WTC11 (cell line): ENCODE measurements at regions not wholly inside any gene's neighbourhood (a gene's known extent, or its start where the extent isn't known, plus 50 kb on each side); places are given as distances from the start of the nearest gene placed in this dataset.

Source experiments
- ATAC-seq: fragments of 200-7000 bp; cut with Tn5 transposase; 2 replicates; pipeline ENCODE4 v1.10.0; 2021; ENCODE audit warnings: mild to moderate bottlenecking, moderate library complexity
- CTCF ChIA-PET: fragments of 300-600 bp; sonication (Branson Sonifier 250); formaldehyde crosslinking; loops from one replicate; lab custom pipeline; 2021; ENCODE audit warnings: antibody characterized with exemption; lab: Charles Lee
- POLR2A ChIA-PET: fragments of 350-600 bp; sonication (Branson Sonifier 250); formaldehyde crosslinking; loops from one replicate; lab custom pipeline; 2021; ENCODE audit warnings: antibody characterized with exemption; lab: Charles Lee
- DNase-seq: peaks from one replicate; pipeline ENCODE4 v3.0.0; 2021; ENCODE audit warnings: low spot score
- H3K27ac Mint-ChIP-seq: 2 replicates; pipeline ENCODE4 v1.8.0; 2021; ENCODE audit warnings: mixed read lengths
- H3K27me3 Mint-ChIP-seq: 2 replicates; pipeline ENCODE4 v1.8.0; 2021; ENCODE audit warnings: low read depth, mild to moderate bottlenecking, moderate library complexity, mixed read lengths
- H3K36me3 Mint-ChIP-seq: 2 replicates; pipeline ENCODE4 v1.8.0; 2021; ENCODE audit warnings: mixed read lengths
- H3K4me1 Mint-ChIP-seq: 2 replicates; pipeline ENCODE4 v1.8.0; 2022; ENCODE audit warnings: mixed read lengths
- H3K4me3 Mint-ChIP-seq: 2 replicates; pipeline ENCODE4 v1.8.0; 2021; ENCODE audit warnings: mild to moderate bottlenecking, moderate library complexity, mixed read lengths
- H3K9me3 Mint-ChIP-seq: 2 replicates; pipeline ENCODE4 v1.8.0; 2021; ENCODE audit warnings: mixed read lengths
- ATF1 ChIP-seq: sonication (generic); formaldehyde crosslinking; IDR thresholded peaks from 2 replicates; pipeline ENCODE4 v1.8.1; 2023; ENCODE audit warnings: mild to moderate bottlenecking, moderate library complexity, missing genetic modification reagents
- CBFB ChIP-seq: sonication (generic); formaldehyde crosslinking; IDR thresholded peaks from 2 replicates; pipeline ENCODE4 v1.8.1; 2022; ENCODE audit warnings: mild to moderate bottlenecking, low read depth, missing genetic modification reagents
- NFATC4 ChIP-seq: fragments of 250-450 bp; sonication (Bioruptor Pico); IDR thresholded peaks from 2 replicates; pipeline ENCODE4 v1.9.0; 2021; ENCODE audit warnings: mild to moderate bottlenecking
- NR2C2 ChIP-seq: sonication (generic); formaldehyde crosslinking; IDR thresholded peaks from 2 replicates; pipeline ENCODE4 v1.8.0; 2022; ENCODE audit warnings: mild to moderate bottlenecking, missing genetic modification reagents
- NR3C1 ChIP-seq: sonication (generic); formaldehyde crosslinking; conservative IDR thresholded peaks from 2 replicates; pipeline ENCODE4 v1.8.1; 2023; ENCODE audit warnings: low read depth, mild to moderate bottlenecking, missing genetic modification reagents
- PRRX2 ChIP-seq: fragments of 250-450 bp; sonication (Bioruptor Pico); IDR thresholded peaks from 2 replicates; pipeline ENCODE4 v1.8.0; 2021; ENCODE audit warnings: mild to moderate bottlenecking
- SMAD3 ChIP-seq: sonication (generic); formaldehyde crosslinking; IDR thresholded peaks from 2 replicates; pipeline ENCODE4 v1.8.0; 2022; ENCODE audit warnings: missing genetic modification reagents, mild to moderate bottlenecking, borderline replicate concordance
- TEAD4 ChIP-seq: sonication (generic); formaldehyde crosslinking; IDR thresholded peaks from 2 replicates; pipeline ENCODE4 v1.8.0; 2022; ENCODE audit warnings: mild to moderate bottlenecking, missing genetic modification reagents
- ZNF138 ChIP-seq: sonication (generic); formaldehyde crosslinking; conservative IDR thresholded peaks from 2 replicates; pipeline ENCODE4 v1.8.1; 2022; ENCODE audit warnings: mild to moderate bottlenecking, moderate library complexity, missing genetic modification reagents
- ZNF317 ChIP-seq: sonication (generic); formaldehyde crosslinking; IDR thresholded peaks from 2 replicates; pipeline ENCODE4 v1.8.1; 2023; ENCODE audit warnings: low read depth, mild to moderate bottlenecking, moderate library complexity, missing genetic modification reagents, borderline replicate concordance
- ZNF416 ChIP-seq: fragments of 250-450 bp; sonication (Bioruptor Pico); IDR thresholded peaks from 2 replicates; pipeline ENCODE4 v1.9.0; 2021; ENCODE audit warnings: mild to moderate bottlenecking, inconsistent platforms
- TF ChIP-seq, protein P1 (sequence below): sonication (generic); formaldehyde crosslinking; conservative IDR thresholded peaks from 2 replicates; pipeline ENCODE4 v1.8.1; 2023; ENCODE audit warnings: mild to moderate bottlenecking, low read depth, missing genetic modification reagents, moderate library complexity
- TF ChIP-seq, protein P2 (sequence below): sonication (generic); formaldehyde crosslinking; IDR thresholded peaks from 2 replicates; pipeline ENCODE4 v1.8.1; 2023; ENCODE audit warnings: mild to moderate bottlenecking, missing genetic modification reagents
- TF ChIP-seq, protein P3 (sequence below): sonication (generic); formaldehyde crosslinking; IDR thresholded peaks from 2 replicates; pipeline ENCODE4 v1.8.1; 2022; ENCODE audit warnings: low read depth, mild to moderate bottlenecking, moderate library complexity, missing genetic modification reagents, borderline replicate concordance
- TF ChIP-seq, protein P4 (sequence below): sonication (generic); formaldehyde crosslinking; IDR thresholded peaks from 2 replicates; pipeline ENCODE4 v1.8.0; 2022; ENCODE audit warnings: mild to moderate bottlenecking, missing genetic modification reagents
- TF ChIP-seq, protein P5 (sequence below): sonication (generic); formaldehyde crosslinking; IDR thresholded peaks from 2 replicates; pipeline ENCODE4 v1.8.1; 2023; ENCODE audit warnings: mild to moderate bottlenecking, moderate library complexity, missing genetic modification reagents
- TF ChIP-seq, protein P6 (sequence below): sonication (generic); formaldehyde crosslinking; IDR thresholded peaks from 2 replicates; pipeline ENCODE4 v1.8.0; 2023; ENCODE audit warnings: missing genetic modification reagents, mild to moderate bottlenecking, borderline replicate concordance
- TF ChIP-seq, protein P7 (sequence below): sonication (generic); formaldehyde crosslinking; IDR thresholded peaks from 2 replicates; pipeline ENCODE4 v1.8.0; 2022; ENCODE audit warnings: missing genetic modification reagents

DNA sequence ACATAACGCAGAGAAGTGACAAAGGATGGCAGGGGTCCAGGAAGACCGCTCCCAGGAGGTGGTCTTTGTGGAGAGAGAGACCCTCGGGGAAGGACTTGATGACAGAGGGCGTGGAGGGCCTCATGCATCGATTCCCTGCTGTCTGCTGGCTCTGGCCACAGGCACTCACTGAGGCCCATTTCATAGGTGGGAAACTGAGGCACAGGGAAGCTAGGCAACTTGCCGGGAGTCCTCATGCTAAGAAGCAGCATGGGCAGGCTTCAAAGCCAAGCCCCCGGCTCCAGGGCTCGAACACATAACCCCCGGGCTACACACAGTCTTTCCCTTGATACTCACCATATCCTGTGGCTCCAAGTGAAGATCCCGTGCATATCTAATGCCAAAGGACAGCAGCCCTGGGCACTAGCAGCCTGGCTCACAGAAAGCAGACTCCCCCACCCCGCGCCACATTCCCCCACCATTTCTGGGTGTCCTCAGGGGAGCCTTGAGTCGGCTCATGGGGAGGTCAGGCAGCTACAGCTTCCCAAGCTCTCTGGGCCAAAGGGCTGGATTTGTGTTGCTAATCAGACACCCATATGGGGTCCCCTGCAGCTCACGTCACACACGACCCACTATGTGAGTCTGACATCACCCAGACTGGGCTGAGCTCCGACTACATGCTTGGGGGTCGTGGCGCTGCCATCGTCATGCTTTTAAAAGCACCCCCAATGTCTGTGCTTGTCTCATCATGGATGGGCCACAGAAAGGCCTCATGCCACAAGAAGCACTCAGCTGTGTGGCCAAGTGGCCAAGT is 130.9 kb upstream of the PMEPA1 start (continued):
- TF ChIP-seq, protein P1, sequence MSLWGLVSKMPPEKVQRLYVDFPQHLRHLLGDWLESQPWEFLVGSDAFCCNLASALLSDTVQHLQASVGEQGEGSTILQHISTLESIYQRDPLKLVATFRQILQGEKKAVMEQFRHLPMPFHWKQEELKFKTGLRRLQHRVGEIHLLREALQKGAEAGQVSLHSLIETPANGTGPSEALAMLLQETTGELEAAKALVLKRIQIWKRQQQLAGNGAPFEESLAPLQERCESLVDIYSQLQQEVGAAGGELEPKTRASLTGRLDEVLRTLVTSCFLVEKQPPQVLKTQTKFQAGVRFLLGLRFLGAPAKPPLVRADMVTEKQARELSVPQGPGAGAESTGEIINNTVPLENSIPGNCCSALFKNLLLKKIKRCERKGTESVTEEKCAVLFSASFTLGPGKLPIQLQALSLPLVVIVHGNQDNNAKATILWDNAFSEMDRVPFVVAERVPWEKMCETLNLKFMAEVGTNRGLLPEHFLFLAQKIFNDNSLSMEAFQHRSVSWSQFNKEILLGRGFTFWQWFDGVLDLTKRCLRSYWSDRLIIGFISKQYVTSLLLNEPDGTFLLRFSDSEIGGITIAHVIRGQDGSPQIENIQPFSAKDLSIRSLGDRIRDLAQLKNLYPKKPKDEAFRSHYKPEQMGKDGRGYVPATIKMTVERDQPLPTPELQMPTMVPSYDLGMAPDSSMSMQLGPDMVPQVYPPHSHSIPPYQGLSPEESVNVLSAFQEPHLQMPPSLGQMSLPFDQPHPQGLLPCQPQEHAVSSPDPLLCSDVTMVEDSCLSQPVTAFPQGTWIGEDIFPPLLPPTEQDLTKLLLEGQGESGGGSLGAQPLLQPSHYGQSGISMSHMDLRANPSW (CRISPR knock-in tag) = no peak

DNA sequence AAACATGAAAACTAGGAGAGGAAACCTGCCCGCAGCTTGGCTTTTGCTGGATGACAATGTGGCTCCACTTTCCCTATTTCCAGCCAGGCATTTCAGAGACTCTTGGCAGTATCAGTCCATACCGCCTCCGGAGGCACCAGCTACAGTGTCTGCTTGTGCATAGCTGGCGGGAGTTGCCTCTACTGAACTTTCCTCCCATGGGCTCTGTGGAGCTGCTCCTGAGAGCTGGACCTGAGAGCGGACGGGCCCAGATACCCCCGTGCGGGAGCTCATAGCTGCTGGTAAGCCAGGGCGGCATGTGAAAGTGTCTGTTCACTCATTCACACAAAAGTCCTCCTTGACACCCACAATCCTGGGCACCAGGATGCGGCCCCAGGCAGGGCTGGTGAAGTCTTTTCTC is 130.3 kb upstream of the PMEPA1 start:
- H3K4me3 Mint-ChIP-seq = no peak overlapping the region
- DNase-seq = no peak
- no peak for ATAC-seq
- CTCF ChIA-PET = interaction anchor here (1.3 kb wide), 1 partner anchor 340 kb away, joined by 4 read pairs; no protein-coding TSS in a partner anchor
- no peaks in the 10 kb centered on the region for H3K27me3 Mint-ChIP-seq
- POLR2A ChIA-PET = no interaction called here
- H3K27ac Mint-ChIP-seq = no peak overlapping the region
- H3K4me1 Mint-ChIP-seq = peaks cover 9% of the 10 kb centered on the region
- H3K36me3 Mint-ChIP-seq = no peaks in the 10 kb centered on the region
- TF ChIP-seq PRRX2 (CRISPR knock-in tag) (no peak), ZNF138 (CRISPR knock-in tag) (no peak), ZNF416 (CRISPR knock-in tag) (no peak), TEAD4 (CRISPR knock-in tag) (no peak), ZNF317 (CRISPR knock-in tag) (no peak), NFATC4 (no peak), SMAD3 (CRISPR knock-in tag) (no peak), ATF1 (no peak), NR3C1 (no peak), CBFB (CRISPR knock-in tag) (no peak), NR2C2 (CRISPR knock-in tag) (no peak)
- TF ChIP-seq, protein P2, sequence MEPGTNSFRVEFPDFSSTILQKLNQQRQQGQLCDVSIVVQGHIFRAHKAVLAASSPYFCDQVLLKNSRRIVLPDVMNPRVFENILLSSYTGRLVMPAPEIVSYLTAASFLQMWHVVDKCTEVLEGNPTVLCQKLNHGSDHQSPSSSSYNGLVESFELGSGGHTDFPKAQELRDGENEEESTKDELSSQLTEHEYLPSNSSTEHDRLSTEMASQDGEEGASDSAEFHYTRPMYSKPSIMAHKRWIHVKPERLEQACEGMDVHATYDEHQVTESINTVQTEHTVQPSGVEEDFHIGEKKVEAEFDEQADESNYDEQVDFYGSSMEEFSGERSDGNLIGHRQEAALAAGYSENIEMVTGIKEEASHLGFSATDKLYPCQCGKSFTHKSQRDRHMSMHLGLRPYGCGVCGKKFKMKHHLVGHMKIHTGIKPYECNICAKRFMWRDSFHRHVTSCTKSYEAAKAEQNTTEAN (CRISPR knock-in tag) = no peak
- TF ChIP-seq, protein P3, sequence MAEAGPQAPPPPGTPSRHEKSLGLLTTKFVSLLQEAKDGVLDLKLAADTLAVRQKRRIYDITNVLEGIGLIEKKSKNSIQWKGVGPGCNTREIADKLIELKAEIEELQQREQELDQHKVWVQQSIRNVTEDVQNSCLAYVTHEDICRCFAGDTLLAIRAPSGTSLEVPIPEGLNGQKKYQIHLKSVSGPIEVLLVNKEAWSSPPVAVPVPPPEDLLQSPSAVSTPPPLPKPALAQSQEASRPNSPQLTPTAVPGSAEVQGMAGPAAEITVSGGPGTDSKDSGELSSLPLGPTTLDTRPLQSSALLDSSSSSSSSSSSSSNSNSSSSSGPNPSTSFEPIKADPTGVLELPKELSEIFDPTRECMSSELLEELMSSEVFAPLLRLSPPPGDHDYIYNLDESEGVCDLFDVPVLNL = no peak
- TF ChIP-seq, protein P4, sequence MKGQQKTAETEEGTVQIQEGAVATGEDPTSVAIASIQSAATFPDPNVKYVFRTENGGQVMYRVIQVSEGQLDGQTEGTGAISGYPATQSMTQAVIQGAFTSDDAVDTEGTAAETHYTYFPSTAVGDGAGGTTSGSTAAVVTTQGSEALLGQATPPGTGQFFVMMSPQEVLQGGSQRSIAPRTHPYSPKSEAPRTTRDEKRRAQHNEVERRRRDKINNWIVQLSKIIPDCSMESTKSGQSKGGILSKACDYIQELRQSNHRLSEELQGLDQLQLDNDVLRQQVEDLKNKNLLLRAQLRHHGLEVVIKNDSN = no peak
- TF ChIP-seq, protein P5, sequence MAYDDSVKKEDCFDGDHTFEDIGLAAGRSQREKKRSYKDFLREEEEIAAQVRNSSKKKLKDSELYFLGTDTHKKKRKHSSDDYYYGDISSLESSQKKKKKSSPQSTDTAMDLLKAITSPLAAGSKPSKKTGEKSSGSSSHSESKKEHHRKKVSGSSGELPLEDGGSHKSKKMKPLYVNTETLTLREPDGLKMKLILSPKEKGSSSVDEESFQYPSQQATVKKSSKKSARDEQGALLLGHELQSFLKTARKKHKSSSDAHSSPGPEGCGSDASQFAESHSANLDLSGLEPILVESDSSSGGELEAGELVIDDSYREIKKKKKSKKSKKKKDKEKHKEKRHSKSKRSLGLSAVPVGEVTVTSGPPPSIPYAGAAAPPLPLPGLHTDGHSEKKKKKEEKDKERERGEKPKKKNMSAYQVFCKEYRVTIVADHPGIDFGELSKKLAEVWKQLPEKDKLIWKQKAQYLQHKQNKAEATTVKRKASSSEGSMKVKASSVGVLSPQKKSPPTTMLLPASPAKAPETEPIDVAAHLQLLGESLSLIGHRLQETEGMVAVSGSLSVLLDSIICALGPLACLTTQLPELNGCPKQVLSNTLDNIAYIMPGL (CRISPR knock-in tag) = no peak
- TF ChIP-seq, protein P6, sequence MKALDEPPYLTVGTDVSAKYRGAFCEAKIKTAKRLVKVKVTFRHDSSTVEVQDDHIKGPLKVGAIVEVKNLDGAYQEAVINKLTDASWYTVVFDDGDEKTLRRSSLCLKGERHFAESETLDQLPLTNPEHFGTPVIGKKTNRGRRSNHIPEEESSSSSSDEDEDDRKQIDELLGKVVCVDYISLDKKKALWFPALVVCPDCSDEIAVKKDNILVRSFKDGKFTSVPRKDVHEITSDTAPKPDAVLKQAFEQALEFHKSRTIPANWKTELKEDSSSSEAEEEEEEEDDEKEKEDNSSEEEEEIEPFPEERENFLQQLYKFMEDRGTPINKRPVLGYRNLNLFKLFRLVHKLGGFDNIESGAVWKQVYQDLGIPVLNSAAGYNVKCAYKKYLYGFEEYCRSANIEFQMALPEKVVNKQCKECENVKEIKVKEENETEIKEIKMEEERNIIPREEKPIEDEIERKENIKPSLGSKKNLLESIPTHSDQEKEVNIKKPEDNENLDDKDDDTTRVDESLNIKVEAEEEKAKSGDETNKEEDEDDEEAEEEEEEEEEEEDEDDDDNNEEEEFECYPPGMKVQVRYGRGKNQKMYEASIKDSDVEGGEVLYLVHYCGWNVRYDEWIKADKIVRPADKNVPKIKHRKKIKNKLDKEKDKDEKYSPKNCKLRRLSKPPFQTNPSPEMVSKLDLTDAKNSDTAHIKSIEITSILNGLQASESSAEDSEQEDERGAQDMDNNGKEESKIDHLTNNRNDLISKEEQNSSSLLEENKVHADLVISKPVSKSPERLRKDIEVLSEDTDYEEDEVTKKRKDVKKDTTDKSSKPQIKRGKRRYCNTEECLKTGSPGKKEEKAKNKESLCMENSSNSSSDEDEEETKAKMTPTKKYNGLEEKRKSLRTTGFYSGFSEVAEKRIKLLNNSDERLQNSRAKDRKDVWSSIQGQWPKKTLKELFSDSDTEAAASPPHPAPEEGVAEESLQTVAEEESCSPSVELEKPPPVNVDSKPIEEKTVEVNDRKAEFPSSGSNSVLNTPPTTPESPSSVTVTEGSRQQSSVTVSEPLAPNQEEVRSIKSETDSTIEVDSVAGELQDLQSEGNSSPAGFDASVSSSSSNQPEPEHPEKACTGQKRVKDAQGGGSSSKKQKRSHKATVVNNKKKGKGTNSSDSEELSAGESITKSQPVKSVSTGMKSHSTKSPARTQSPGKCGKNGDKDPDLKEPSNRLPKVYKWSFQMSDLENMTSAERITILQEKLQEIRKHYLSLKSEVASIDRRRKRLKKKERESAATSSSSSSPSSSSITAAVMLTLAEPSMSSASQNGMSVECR (CRISPR knock-in tag) = no peak
- TF ChIP-seq, protein P7, sequence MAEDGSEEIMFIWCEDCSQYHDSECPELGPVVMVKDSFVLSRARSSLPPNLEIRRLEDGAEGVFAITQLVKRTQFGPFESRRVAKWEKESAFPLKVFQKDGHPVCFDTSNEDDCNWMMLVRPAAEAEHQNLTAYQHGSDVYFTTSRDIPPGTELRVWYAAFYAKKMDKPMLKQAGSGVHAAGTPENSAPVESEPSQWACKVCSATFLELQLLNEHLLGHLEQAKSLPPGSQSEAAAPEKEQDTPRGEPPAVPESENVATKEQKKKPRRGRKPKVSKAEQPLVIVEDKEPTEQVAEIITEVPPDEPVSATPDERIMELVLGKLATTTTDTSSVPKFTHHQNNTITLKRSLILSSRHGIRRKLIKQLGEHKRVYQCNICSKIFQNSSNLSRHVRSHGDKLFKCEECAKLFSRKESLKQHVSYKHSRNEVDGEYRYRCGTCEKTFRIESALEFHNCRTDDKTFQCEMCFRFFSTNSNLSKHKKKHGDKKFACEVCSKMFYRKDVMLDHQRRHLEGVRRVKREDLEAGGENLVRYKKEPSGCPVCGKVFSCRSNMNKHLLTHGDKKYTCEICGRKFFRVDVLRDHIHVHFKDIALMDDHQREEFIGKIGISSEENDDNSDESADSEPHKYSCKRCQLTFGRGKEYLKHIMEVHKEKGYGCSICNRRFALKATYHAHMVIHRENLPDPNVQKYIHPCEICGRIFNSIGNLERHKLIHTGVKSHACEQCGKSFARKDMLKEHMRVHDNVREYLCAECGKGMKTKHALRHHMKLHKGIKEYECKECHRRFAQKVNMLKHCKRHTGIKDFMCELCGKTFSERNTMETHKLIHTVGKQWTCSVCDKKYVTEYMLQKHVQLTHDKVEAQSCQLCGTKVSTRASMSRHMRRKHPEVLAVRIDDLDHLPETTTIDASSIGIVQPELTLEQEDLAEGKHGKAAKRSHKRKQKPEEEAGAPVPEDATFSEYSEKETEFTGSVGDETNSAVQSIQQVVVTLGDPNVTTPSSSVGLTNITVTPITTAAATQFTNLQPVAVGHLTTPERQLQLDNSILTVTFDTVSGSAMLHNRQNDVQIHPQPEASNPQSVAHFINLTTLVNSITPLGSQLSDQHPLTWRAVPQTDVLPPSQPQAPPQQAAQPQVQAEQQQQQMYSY (CRISPR knock-in tag) = no peak
- H3K9me3 Mint-ChIP-seq = no peaks in the 10 kb centered on the region
